Right lobe of liver (tissue), 6 donors: ENCODE measurements at regions not wholly inside any gene's neighbourhood (a gene's known extent, or its start where the extent isn't known, plus 50 kb on each side); places are given as distances from the start of the nearest gene placed in this dataset.

Experiments
- ATAC-seq, 4 donors: fragments of 200-7000 bp; cut with Tn5 transposase; one replicate each; pipeline ENCODE4 v1.9.1; 2020; ENCODE audit warnings: mild to moderate bottlenecking in 4 of 4, moderate library complexity in 4 of 4
- DNase-seq, 3 donors: peaks; one replicate each; pipeline ENCODE4 v3.0.0-alpha.2; 2020
- H3K27ac ChIP-seq, 3 donors: fragments of 200-600 bp; one replicate each; pipeline ENCODE4 v1.8.0; 2022
- H3K27me3 ChIP-seq, 2 donors: fragments of 200-600 bp; one replicate each; pipeline ENCODE4 v1.8.0; 2022
- H3K36me3 ChIP-seq, 4 donors: fragments of 200-600 bp; sonication (generic) in 1 of 4; one replicate each; pipeline versions ENCODE4 v1.5.1 to v1.8.0; 2017 to 2022; ENCODE audit warnings: control low read depth in 1 of 4
- H3K4me1 ChIP-seq, 4 donors: fragments of 200-600 bp; sonication (generic) in 1 of 4; one replicate each; pipeline versions ENCODE4 v1.5.1 to v1.8.0; 2017 to 2022; ENCODE audit warnings: control low read depth in 1 of 4
- H3K4me3 ChIP-seq, 3 donors: fragments of 200-600 bp; one replicate each; pipeline ENCODE4 v1.8.0; 2022
- H3K9me3 ChIP-seq, 4 donors: fragments of 200-600 bp; sonication (generic) in 1 of 4; one replicate each; pipeline versions ENCODE4 v1.5.1 to v1.8.0; 2017 to 2022; ENCODE audit warnings: control low read depth in 1 of 4
- CTCF ChIP-seq, 4 donors: fragments of 200-600 bp in 3 of 4; fragments of 450-650 bp in 1 of 4; IDR thresholded peaks; one replicate each; pipeline versions ENCODE4 v1.5.1 to v1.8.0; 2016 to 2022; ENCODE audit warnings: antibody characterized with exemption in 4 of 4, mild to moderate bottlenecking in 2 of 4
- POLR2A ChIP-seq: fragments of 450-650 bp; IDR thresholded peaks from one replicate; pipeline ENCODE4 v1.6.1; 2017; ENCODE audit warnings: antibody characterized with exemption, mild to moderate bottlenecking
- WGBS: methylation state at CpG from one replicate; pipeline ENCODE4 v1.1.6; 2018; ENCODE audit warnings: low coverage, low lambda C conversion rate; ENCODE audit not compliant: insufficient coverage; ENCODE audit errors: missing lambda C conversion rate; 5-methylcytosine and 5-hydroxymethylcytosine counted together
- intact Hi-C, 2 donors: fragments of 100-400 bp; cut with DNase I; formaldehyde crosslinking; loops; one replicate each; pipeline versions ENCODE4 v1.11.2 to v1.14.1; 2022
- donor health status: DM: no; HTN: yes; CAD: no.
- donor health status: DM: no; HTN: no; CAD: no.
- donor health status: DM: no; HTN: no; CAD: no.
- donor health status: DM: no; HTN: yes; CAD: no.
- donor health status: DM: no; HTN: yes; CAD: no.

- H3K4me1 ChIP-seq: peaks cover 0 to 3% (median 0%) of the 10 kb centered on the region in 4 donors
- no peak overlapping the region for H3K27ac ChIP-seq
- DNase-seq (no peak), ATAC-seq (peak in 1 of 4 donors; percentile 44)
- no peaks in the 10 kb centered on the region for H3K27me3 ChIP-seq
- 21% methylated on average over 2 of the region's 2 CpGs for WGBS
- H3K4me3 ChIP-seq: no peak overlapping the region
- TF ChIP-seq CTCF (IDR thresholded peaks at IDR 0.05): no peak
- TF ChIP-seq POLR2A: no peak
- H3K9me3 ChIP-seq: no peaks in the 10 kb centered on the region
- intact Hi-C loops: no loop called here
- H3K36me3 ChIP-seq: no peaks in the 10 kb centered on the region
Observed at GRCh38 chr14:97266653-97267052, 469.5 kb downstream of the VRK1 start.

GRCh38 chr14:97267509-97267908 is 470.3 kb downstream of the VRK1 start:
- intact Hi-C loops: no loop called here
- Histone ChIP-seq H3K27me3 (no peaks in the 10 kb centered on the region), H3K27ac (no peak overlapping the region), H3K36me3 (no peaks in the 10 kb centered on the region), H3K9me3 (no peaks in the 10 kb centered on the region), H3K4me1 (peaks cover 0 to 3% (median 0%) of the 10 kb centered on the region in 4 donors), H3K4me3 (no peak overlapping the region)
- no peak for TF ChIP-seq POLR2A
- no peak for TF ChIP-seq CTCF (IDR thresholded peaks at IDR 0.05)
- ATAC-seq: no peak
- DNase-seq: no peak

- peaks cover 0 to 3% (median 0%) of the 10 kb centered on the region in 4 donors for H3K4me1 ChIP-seq
- no peaks in the 10 kb centered on the region for H3K27me3 ChIP-seq
- no peaks in the 10 kb centered on the region for H3K9me3 ChIP-seq
- WGBS: 25% methylated on average over 2 of the region's 2 CpGs
- H3K27ac ChIP-seq: no peak overlapping the region
- ATAC-seq (no peak), DNase-seq (no peak)
- intact Hi-C loops: no loop called here
- no peak for TF ChIP-seq POLR2A
- TF ChIP-seq CTCF (IDR thresholded peaks at IDR 0.05): no peak
- H3K4me3 ChIP-seq: no peak overlapping the region
- H3K36me3 ChIP-seq: no peaks in the 10 kb centered on the region
Observed at GRCh38 chr14:97268097-97268496, 470.9 kb downstream of the VRK1 start.

- DNase-seq: no peak
- peak; percentile 49 to 84 (median 64) for ATAC-seq
- Histone ChIP-seq H3K4me3 (no peak overlapping the region), H3K9me3 (no peaks in the 10 kb centered on the region), H3K36me3 (no peaks in the 10 kb centered on the region), H3K4me1 (peaks cover 0 to 3% (median 0%) of the 10 kb centered on the region in 4 donors), H3K27ac (no peak overlapping the region), H3K27me3 (no peaks in the 10 kb centered on the region)
- TF ChIP-seq POLR2A: no peak
- no peak for TF ChIP-seq CTCF (IDR thresholded peaks at IDR 0.05)
- 38% methylated on average over 4 of the region's 4 CpGs for WGBS
- intact Hi-C loops: no loop called here
Observed at GRCh38 chr14:97270308-97270707, 473.1 kb downstream of the VRK1 start.

GRCh38 chr14:97271451-97271960 is 474.3 kb downstream of the VRK1 start:
- Histone ChIP-seq H3K4me3 (no peak overlapping the region), H3K4me1 (peaks cover 0 to 3% (median 0%) of the 10 kb centered on the region in 4 donors), H3K9me3 (no peaks in the 10 kb centered on the region), H3K27ac (no peak overlapping the region), H3K36me3 (no peaks in the 10 kb centered on the region), H3K27me3 (no peaks in the 10 kb centered on the region)
- intact Hi-C loops: no loop called here
- ATAC-seq (no peak), DNase-seq (no peak)
- 59% methylated on average over 8 of the region's 8 CpGs for WGBS
- TF ChIP-seq POLR2A: no peak
- no peak for TF ChIP-seq CTCF (IDR thresholded peaks at IDR 0.05)
